COLO668 (cell line): ENCODE measurements at regions not wholly inside any gene's neighbourhood (a gene's known extent, or its start where the extent isn't known, plus 50 kb on each side); places are given as distances from the start of the nearest gene placed in this dataset.

Source experiments
- DNase-seq: peaks from one replicate; lab custom pipeline; 2025; ENCODE audit not compliant: unreplicated experiment; lab: John Stamatoyannopoulos, UW

- DNase-seq = no peak
These were observed 91.7 kb upstream of the RAB6C start for GRCh38 chr2:129887688-129888266.

DNA sequence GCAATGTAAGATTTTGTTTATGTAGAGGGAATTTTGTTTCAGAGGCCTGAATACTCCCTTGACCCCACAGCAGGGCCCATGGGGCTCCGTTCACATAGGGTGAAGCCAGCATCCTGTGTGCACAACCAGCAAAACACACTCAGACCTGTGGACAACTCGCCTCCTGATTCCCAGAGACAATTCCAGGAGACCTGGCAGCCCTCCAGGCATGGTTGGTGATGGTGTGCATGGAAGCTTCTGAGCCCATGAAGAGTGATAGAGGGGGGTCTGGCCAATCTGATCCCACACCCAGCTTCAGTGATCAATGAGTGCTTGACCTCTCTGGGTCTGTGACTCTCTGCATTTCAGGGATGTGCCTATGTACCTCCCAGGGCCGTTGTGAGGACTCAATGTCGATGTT is 91.0 kb upstream of the RAB6C start:
- DNase-seq = no peak

DNA sequence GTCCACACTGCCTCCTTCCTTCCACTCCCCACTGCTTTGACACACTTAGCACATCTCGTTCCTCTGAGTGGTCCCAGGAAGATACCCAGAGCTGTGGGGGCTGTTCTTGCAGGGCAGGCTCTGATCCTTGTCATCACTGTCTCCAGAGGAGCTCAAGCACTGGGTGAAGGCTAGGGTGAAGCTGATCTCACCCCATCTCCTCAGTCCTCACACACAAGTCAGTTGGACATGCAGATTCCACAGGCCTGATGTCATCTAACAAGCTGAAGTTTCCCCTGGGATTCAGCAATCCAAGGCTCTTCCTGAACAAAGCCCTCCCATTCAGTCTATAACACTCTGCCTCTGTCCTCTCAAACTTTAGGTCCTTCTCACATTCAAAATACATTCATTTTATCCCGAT is 90.6 kb upstream of the RAB6C start:
- no peak for DNase-seq

DNA sequence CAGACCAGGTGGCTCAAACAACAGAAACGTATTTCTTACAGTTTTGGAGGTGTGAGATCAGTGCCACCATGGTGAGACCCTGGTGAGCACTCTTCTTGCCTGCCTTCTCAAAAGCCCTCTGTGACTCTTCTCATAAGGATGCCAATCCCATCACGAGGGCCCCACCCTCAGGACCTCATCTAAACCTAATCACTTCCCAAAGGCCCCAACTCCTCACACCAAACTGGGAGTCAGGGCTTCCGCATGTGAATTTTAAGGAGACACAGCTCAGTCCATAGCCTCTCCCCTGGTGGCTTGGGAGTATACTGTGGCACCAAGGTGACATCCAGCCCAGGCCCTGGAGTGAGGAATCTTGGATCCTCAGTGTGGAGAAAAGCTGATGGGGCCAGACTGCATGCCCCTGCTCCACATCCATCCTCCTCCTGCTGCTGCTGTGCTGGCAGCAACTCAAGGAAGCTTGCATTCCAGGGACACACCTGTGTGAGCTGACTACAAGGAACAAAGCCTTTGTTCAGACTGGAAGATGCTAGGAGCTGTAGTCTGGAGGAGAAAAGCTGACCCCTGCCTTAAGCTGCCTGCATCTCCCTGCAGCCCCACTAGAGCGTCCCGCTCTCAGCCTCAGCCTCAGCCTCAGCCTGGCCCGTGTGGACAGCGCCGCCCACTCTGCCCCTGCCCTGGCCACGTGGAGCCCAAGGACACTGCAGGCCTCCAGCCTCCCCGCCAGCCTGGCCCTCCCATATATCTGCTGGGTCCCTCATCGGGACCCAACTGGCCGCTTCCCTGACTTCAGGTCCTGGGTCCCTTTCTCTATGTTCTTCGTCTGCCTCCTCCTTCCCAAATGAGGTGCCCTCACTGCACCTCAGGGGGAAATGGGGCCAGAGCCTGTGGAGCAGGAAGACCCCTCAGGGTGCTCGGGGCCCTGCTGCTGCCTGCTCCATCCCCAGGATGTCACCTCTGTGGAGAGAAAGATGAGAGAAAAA is 87.8 kb upstream of the RAB6C start:
- DNase-seq = no peak

- DNase-seq = no peak
These were observed 87.1 kb upstream of the RAB6C start for GRCh38 chr2:129892360-129892759.

GRCh38 chr2:129892773-129893172 is 86.7 kb upstream of the RAB6C start:
- no peak for DNase-seq

GRCh38 chr2:129893244-129893643 is 86.2 kb upstream of the RAB6C start:
- no peak for DNase-seq

GRCh38 chr2:129894616-129895015 is 84.8 kb upstream of the RAB6C start:
- DNase-seq = no peak

GRCh38 chr2:129895061-129895460 is 84.4 kb upstream of the RAB6C start:
- no peak for DNase-seq

GRCh38 chr2:129895526-129896082 is 83.9 kb upstream of the RAB6C start:
- no peak for DNase-seq

DNA sequence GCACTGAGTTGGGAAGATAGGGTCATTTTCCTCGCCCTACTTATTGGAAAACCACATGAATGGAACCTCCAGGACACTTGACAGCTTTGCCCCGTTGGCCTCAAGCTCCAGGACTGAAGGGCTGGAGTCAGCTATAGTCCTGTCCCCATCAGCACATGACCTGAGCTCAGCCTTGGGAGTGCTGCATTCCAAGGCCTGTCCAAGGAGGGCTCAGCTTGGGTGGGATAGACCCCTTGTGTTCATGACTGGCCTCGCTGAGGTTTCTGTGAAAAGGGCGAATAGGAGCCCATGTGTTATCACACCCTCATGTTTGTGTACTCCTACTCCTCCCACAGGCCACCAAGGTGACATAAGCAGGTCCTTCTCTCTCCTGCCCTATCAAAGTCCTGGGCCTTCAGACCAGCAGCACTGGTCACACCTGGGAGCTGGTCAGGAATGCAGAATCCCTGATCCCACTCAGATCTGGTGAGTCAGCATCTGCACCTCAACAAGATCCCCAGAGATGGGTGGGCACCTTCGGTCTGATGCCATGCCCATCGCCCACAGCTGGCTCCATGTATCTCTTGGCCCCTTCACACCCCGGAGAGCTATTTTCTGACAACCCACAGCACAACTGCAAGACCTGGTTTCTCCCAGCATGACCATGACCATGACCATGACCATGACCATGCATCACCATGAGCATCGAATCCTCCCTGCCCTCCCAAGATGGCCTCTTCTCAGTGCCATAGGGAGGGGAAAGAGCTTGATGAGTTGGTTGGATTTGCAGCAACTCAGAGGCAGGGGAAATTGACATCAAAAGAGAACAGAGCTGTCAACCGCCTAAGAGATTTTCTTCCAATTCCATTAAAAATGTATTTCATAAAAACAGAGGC is 83.0 kb upstream of the RAB6C start:
- DNase-seq = no peak

DNA sequence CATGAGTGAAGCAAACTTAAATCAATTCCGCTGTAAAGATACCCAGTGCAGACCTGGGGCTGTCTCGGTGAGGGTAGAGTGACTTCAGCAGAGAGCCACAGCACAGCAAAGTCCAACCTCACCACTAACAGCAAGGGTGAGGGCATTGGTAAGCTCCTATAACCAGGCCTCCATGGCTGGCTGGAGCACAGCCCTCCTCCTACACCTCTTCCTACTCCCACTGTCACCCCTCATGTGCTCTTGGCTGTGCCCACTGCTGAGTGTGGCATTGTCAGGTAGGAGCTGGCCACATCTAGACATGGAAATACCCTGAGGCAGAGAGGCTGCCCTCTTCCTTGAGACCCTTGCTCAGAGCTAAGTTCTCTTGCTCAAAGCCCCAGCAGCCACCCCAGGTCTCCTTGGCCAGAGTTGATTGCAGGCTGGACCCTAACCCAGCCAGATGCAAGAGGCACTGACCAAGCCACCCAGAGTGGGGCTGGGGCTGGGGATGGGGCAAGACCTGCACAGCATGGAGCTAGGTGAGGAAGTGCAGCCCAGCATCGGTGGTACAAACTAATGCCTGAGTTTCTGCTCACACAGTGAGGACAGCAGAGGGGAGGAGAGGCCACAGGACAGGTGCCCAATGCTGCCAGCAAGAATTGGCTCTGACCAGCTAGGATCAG is 77.6 kb upstream of the RAB6C start:
- no peak for DNase-seq

- no peak for DNase-seq
These were observed 76.5 kb upstream of the RAB6C start for GRCh38 chr2:129902731-129903585.

GRCh38 chr2:129903586-129904425 is 75.7 kb upstream of the RAB6C start:
- DNase-seq = no peak

GRCh38 chr2:129904532-129905446 is 74.7 kb upstream of the RAB6C start:
- DNase-seq = no peak

- DNase-seq = no peak
These were observed 73.8 kb upstream of the RAB6C start for GRCh38 chr2:129905664-129906081.

- no peak for DNase-seq
These were observed 73.2 kb upstream of the RAB6C start for GRCh38 chr2:129906139-129906860.
